ENCODE measurements at regions not wholly inside any gene's neighbourhood (a gene's known extent, or its start where the extent isn't known, plus 50 kb on each side); places are given as distances from the start of the nearest gene placed in this dataset.

- no peak for TF ChIP-seq CTCF (conservative IDR thresholded peaks at IDR 0.05; ENCODE audit: low read depth, low read length)
- Histone ChIP-seq H3K27me3 (ENCODE audit: insufficient read depth, low read depth) (no peaks in the 10 kb centered on the region), H3K27ac (no peak overlapping the region), H4K20me1 (ENCODE audit: insufficient read depth) (no peaks in the 10 kb centered on the region), H3K79me2 (ENCODE audit: insufficient read depth, low read depth) (no peaks in the 10 kb centered on the region), H3K4me2 (no peak overlapping the region), H3K9ac (no peak overlapping the region), H3K4me3 (IDR thresholded peaks at IDR 0.05; ENCODE audit: insufficient read depth, low read depth, low read length) (no peak overlapping the region), H3K36me3 (ENCODE audit: insufficient read depth) (no peaks in the 10 kb centered on the region), H2AFZ (ENCODE audit: low read depth) (no peak overlapping the region), H3K4me1 (ENCODE audit: low read depth, poor library complexity, severe bottlenecking) (peaks cover 2% of the 10 kb centered on the region)
These were observed 354.4 kb upstream of the ARGLU1 start for GRCh38 chr13:106922384-106922783.

DNA sequence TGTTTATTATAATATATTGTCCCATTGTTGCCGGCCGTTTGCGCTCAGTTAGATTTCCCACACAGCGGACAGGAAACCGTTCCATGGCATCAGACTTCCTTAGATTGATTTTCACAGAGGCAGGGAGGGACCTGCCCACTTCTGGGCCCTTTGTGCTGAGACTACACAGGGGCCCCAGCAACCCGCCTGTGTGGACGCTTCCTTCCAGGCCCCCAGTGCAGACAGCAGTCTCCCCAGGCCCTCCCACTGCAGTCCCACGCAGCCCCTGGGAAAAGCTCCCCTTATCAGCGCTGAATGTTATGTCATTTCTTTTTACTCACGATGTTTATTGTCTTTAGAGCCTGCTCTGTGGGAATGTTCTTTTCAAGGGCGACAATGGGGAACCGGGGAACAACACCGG lies 351.7 kb upstream of the ARGLU1 start:
- no peak overlapping the region for H3K4me3 ChIP-seq (IDR thresholded peaks at IDR 0.05; ENCODE audit: insufficient read depth, low read depth, low read length)
- no peaks in the 10 kb centered on the region for H3K27me3 ChIP-seq (ENCODE audit: insufficient read depth, low read depth)
- peaks cover 2% of the 10 kb centered on the region for H3K4me1 ChIP-seq (ENCODE audit: low read depth, poor library complexity, severe bottlenecking)
- H4K20me1 ChIP-seq (ENCODE audit: insufficient read depth), result no peaks in the 10 kb centered on the region
- TF ChIP-seq CTCF (conservative IDR thresholded peaks at IDR 0.05; ENCODE audit: low read depth, low read length), result no peak
- no peak overlapping the region for H2AFZ ChIP-seq (ENCODE audit: low read depth)
- no peak overlapping the region for H3K9ac ChIP-seq
- H3K79me2 ChIP-seq (ENCODE audit: insufficient read depth, low read depth), result no peaks in the 10 kb centered on the region
- H3K36me3 ChIP-seq (ENCODE audit: insufficient read depth), result no peaks in the 10 kb centered on the region
- no peak overlapping the region for H3K4me2 ChIP-seq
- no peak overlapping the region for H3K27ac ChIP-seq

DNA sequence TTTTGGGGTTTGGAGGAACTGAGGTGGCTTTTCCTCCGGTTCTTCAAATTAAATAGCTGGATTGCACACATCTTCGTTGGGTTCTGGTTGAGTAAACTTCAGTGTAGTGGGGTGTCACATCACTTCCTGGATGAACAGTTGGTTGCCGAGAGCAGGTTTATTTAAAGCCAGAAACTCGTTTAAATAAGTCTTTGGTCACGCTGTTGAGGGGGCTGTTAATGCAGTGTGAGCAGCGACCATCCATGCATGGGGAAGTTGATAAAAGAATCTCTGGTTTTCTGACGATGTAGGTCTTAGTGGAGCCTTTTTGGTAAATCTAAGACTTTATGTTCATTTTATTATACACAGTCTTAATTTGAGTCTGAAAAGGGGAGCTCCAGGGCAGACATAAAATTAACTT lies 351.2 kb upstream of the ARGLU1 start:
- no peaks in the 10 kb centered on the region for H4K20me1 ChIP-seq (ENCODE audit: insufficient read depth)
- H3K27me3 ChIP-seq (ENCODE audit: insufficient read depth, low read depth), result no peaks in the 10 kb centered on the region
- H3K79me2 ChIP-seq (ENCODE audit: insufficient read depth, low read depth), result no peaks in the 10 kb centered on the region
- H3K9ac ChIP-seq, result no peak overlapping the region
- H3K27ac ChIP-seq, result no peak overlapping the region
- H3K4me3 ChIP-seq (IDR thresholded peaks at IDR 0.05; ENCODE audit: insufficient read depth, low read depth, low read length), result no peak overlapping the region
- no peak overlapping the region for H2AFZ ChIP-seq (ENCODE audit: low read depth)
- H3K4me2 ChIP-seq, result no peak overlapping the region
- no peak for TF ChIP-seq CTCF (conservative IDR thresholded peaks at IDR 0.05; ENCODE audit: low read depth, low read length)
- H3K4me1 ChIP-seq (ENCODE audit: low read depth, poor library complexity, severe bottlenecking), result peaks cover 2% of the 10 kb centered on the region
- H3K36me3 ChIP-seq (ENCODE audit: insufficient read depth), result no peaks in the 10 kb centered on the region

GRCh38 chr13:106918557-106918860 lies 350.6 kb upstream of the ARGLU1 start:
- Histone ChIP-seq H3K79me2 (ENCODE audit: insufficient read depth, low read depth) (no peaks in the 10 kb centered on the region), H4K20me1 (ENCODE audit: insufficient read depth) (no peaks in the 10 kb centered on the region), H3K27me3 (ENCODE audit: insufficient read depth, low read depth) (no peaks in the 10 kb centered on the region), H3K9ac (no peak overlapping the region), H2AFZ (ENCODE audit: low read depth) (peak overlapping the region; percentile 75; the same call in 1 of the 2 replicates), H3K27ac (no peak overlapping the region), H3K36me3 (ENCODE audit: insufficient read depth) (no peaks in the 10 kb centered on the region), H3K4me2 (0 out of 2 replicates have a peak overlapping the region, but pooled peaks have one; percentile 2), H3K4me1 (ENCODE audit: low read depth, poor library complexity, severe bottlenecking) (peaks cover 2% of the 10 kb centered on the region), H3K4me3 (IDR thresholded peaks at IDR 0.05; ENCODE audit: insufficient read depth, low read depth, low read length) (no peak overlapping the region)
- no peak for TF ChIP-seq CTCF (conservative IDR thresholded peaks at IDR 0.05; ENCODE audit: low read depth, low read length)

Data from KMS-11 (cell line).